Tibial artery (tissue), 4 donors: ENCODE measurements at regions not wholly inside any gene's neighbourhood (a gene's known extent, or its start where the extent isn't known, plus 50 kb on each side); places are given as distances from the start of the nearest gene placed in this dataset.

Source experiments
- DNase-seq, 2 donors: peaks; one replicate each; pipeline ENCODE4 v3.0.0-alpha.2; 2019
- H3K27ac ChIP-seq, 2 donors: fragments of 200-600 bp; sonication (generic) in 1 of 2; 1 replicate in 1 of 2; 2 replicates in 1 of 2; pipeline ENCODE4 v1.5.1; 2018 to 2019; ENCODE audit warnings: mild to moderate bottlenecking in 1 of 2
- H3K27me3 ChIP-seq, 2 donors: fragments of 200-600 bp; sonication (generic) in 1 of 2; one replicate each; pipeline versions ENCODE4 v1.5.1 to v1.6.0; 2016 to 2019
- H3K36me3 ChIP-seq, 3 donors: fragments of 200-600 bp; sonication (generic) in 2 of 3; one replicate each; pipeline ENCODE4 v1.5.1; 2016 to 2019; ENCODE audit warnings: mild to moderate bottlenecking in 2 of 3
- H3K4me1 ChIP-seq, 4 donors: fragments of 200-600 bp; sonication (generic) in 2 of 4; 1 replicate in 3 of 4; 2 replicates in 1 of 4; pipeline ENCODE4 v1.5.1; 2016 to 2019
- H3K4me3 ChIP-seq, 2 donors: fragments of 200-600 bp; sonication (generic) in 1 of 2; 1 replicate in 1 of 2; 2 replicates in 1 of 2; pipeline ENCODE4 v1.5.1; 2018 to 2019; ENCODE audit warnings: mild to moderate bottlenecking in 2 of 2
- H3K9me3 ChIP-seq, 3 donors: fragments of 200-600 bp; sonication (generic) in 1 of 3; one replicate each; pipeline ENCODE4 v1.5.1; 2016 to 2019
- intact Hi-C: fragments of 100-400 bp; cut with DNase I; formaldehyde crosslinking; loops from one replicate; pipeline ENCODE4 v1.15.0; 2023; ENCODE audit warnings: low total_unique reads
- TF ChIP-seq, protein P1 (sequence below), 2 experiments: fragments of 200-600 bp in 1 of 2; fragments of 450-650 bp in 1 of 2; IDR thresholded peaks; one replicate each; pipeline ENCODE4 v1.5.1; 2017 to 2019; ENCODE audit warnings: antibody characterized with exemption in 2 of 2, mild to moderate bottlenecking in 1 of 2, moderate library complexity in 1 of 2

GRCh38 chr4:38559374-38559773 is 104.6 kb upstream of the KLF3 start:
- Histone ChIP-seq H3K4me1 (peaks cover 0 to 13% (median 4%) of the 10 kb centered on the region in 4 donors), H3K27ac (no peak overlapping the region), H3K4me3 (no peak overlapping the region), H3K9me3 (peaks cover 0 to 6% (median 0%) of the 10 kb centered on the region in 3 donors), H3K36me3 (no peaks in the 10 kb centered on the region), H3K27me3 (no peaks in the 10 kb centered on the region)
- TF ChIP-seq, protein P1, sequence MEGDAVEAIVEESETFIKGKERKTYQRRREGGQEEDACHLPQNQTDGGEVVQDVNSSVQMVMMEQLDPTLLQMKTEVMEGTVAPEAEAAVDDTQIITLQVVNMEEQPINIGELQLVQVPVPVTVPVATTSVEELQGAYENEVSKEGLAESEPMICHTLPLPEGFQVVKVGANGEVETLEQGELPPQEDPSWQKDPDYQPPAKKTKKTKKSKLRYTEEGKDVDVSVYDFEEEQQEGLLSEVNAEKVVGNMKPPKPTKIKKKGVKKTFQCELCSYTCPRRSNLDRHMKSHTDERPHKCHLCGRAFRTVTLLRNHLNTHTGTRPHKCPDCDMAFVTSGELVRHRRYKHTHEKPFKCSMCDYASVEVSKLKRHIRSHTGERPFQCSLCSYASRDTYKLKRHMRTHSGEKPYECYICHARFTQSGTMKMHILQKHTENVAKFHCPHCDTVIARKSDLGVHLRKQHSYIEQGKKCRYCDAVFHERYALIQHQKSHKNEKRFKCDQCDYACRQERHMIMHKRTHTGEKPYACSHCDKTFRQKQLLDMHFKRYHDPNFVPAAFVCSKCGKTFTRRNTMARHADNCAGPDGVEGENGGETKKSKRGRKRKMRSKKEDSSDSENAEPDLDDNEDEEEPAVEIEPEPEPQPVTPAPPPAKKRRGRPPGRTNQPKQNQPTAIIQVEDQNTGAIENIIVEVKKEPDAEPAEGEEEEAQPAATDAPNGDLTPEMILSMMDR (IDR thresholded peaks at IDR 0.05), result no peak
- DNase-seq, result no peak
- intact Hi-C loops, result no loop called here

GRCh38 chr4:38560340-38560739 is 103.7 kb upstream of the KLF3 start:
- no peaks in the 10 kb centered on the region for H3K36me3 ChIP-seq
- TF ChIP-seq, protein P1 (IDR thresholded peaks at IDR 0.05), result no peak
- intact Hi-C loops, result no loop called here
- H3K9me3 ChIP-seq, result peaks cover 0 to 5% (median 0%) of the 10 kb centered on the region in 3 donors
- no peak for DNase-seq
- H3K27me3 ChIP-seq, result no peaks in the 10 kb centered on the region
- H3K27ac ChIP-seq, result no peak overlapping the region
- peaks cover 0 to 16% (median 11%) of the 10 kb centered on the region in 4 donors for H3K4me1 ChIP-seq
- no peak overlapping the region for H3K4me3 ChIP-seq

DNA sequence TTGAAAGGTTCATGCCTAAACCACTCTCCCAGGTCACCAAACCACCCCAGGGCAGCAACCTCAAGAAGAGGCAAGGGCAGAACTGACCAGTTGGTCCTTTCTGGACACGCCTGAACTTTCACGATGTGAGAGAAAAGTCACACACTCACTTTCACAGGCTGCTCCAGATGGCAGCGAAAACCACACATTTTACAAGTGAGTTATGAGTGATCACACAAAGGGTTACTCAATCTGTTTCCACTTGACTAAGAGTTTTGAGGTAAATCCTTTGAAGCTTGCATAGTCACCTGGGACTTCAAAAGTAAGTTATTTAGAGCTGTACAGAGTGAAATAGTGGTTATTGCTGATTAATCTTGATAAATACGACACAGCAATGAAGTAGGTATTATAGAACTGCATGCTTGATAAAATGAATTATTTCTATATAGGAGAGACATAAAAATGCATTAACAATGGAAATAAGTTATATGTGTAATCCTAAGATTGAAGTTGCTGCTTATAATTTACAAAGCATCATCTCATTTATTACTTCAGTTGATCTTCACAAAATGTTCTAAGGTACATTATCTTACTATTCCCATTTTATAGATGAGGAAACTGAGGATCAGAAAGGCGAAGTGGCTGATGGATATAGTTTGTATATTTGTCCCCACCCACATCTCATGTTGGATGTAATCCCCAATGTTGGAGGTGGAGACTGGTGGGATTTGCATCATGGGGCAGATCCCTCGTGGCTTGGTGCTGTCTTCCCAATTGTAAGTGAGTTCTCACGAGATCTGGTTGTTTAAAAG is 103.0 kb upstream of the KLF3 start:
- Histone ChIP-seq H3K4me3 (no peak overlapping the region), H3K27ac (no peak overlapping the region), H3K4me1 (peaks cover 0 to 23% (median 15%) of the 10 kb centered on the region in 4 donors), H3K27me3 (no peaks in the 10 kb centered on the region), H3K36me3 (no peaks in the 10 kb centered on the region), H3K9me3 (no peaks in the 10 kb centered on the region)
- intact Hi-C loops, result no loop called here
- TF ChIP-seq, protein P1 (IDR thresholded peaks at IDR 0.05), result no peak
- no peak for DNase-seq

GRCh38 chr4:38562751-38563198 is 101.2 kb upstream of the KLF3 start:
- Histone ChIP-seq H3K27ac (no peak overlapping the region), H3K9me3 (no peaks in the 10 kb centered on the region), H3K36me3 (no peaks in the 10 kb centered on the region), H3K4me3 (no peak overlapping the region), H3K27me3 (no peaks in the 10 kb centered on the region), H3K4me1 (peaks cover 0 to 28% (median 15%) of the 10 kb centered on the region in 4 donors)
- TF ChIP-seq, protein P1 (IDR thresholded peaks at IDR 0.05), result no peak
- DNase-seq, result peak in 1 of 2 donors; percentile 41
- intact Hi-C loops, result no loop called here

GRCh38 chr4:38563707-38564495 is 100.1 kb upstream of the KLF3 start:
- no peak overlapping the region for H3K4me3 ChIP-seq
- TF ChIP-seq, protein P1 (IDR thresholded peaks at IDR 0.05), result no peak
- H3K4me1 ChIP-seq, result peaks cover 0 to 28% (median 15%) of the 10 kb centered on the region in 4 donors
- no peaks in the 10 kb centered on the region for H3K9me3 ChIP-seq
- no peak for DNase-seq
- H3K27ac ChIP-seq, result no peak overlapping the region
- no peaks in the 10 kb centered on the region for H3K27me3 ChIP-seq
- intact Hi-C loops, result no loop called here
- no peaks in the 10 kb centered on the region for H3K36me3 ChIP-seq
